ENCODE measurements at regions not wholly inside any gene's neighbourhood (a gene's known extent, or its start where the extent isn't known, plus 50 kb on each side); places are given as distances from the start of the nearest gene placed in this dataset.

GRCh38 chr11:21736404-21736803, 456.5 kb upstream of the ANO5 start:
- TF ChIP-seq CTCF (IDR thresholded peaks at IDR 0.05) (no peak), POLR2AphosphoS5 (IDR thresholded peaks at IDR 0.05) (no peak)
